GM18870 (cell line): ENCODE measurements at regions not wholly inside any gene's neighbourhood (a gene's known extent, or its start where the extent isn't known, plus 50 kb on each side); places are given as distances from the start of the nearest gene placed in this dataset.
A peak's percentile ranks its signal among the peaks of the same experiment; 100 is the strongest.
"Not testable (repeated sequence)": the region's sequence is repeated elsewhere in the genome, so short reads cannot be mapped to it uniquely, and the experiment has no call there.

ENCODE experiments used
- ATAC-seq: cut with Tn5 transposase; IDR thresholded peaks from one replicate; pipeline ENCODE4 v1.9.1; 2021; ENCODE audit warnings: moderate library complexity; ENCODE audit not compliant: unreplicated experiment

DNA sequence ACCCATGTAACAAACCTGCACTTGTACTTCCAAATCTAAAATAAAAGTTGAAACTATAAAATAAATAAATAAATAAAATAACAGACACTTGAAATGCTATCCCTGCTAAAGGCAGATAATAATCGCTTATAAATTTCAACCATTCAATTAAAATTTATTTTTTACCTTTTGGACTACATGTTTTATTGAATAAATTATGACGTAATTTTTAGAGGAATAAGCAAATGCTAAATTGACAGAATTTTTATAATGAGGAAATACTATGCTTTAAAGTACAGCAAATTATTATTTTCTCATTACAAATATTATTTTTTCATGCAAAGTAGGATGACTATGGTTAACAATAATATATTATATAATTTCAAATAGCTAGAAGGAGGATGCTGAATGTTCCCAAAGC, 658.6 kb upstream of the LMO3 start:
- ATAC-seq, result no peak

DNA sequence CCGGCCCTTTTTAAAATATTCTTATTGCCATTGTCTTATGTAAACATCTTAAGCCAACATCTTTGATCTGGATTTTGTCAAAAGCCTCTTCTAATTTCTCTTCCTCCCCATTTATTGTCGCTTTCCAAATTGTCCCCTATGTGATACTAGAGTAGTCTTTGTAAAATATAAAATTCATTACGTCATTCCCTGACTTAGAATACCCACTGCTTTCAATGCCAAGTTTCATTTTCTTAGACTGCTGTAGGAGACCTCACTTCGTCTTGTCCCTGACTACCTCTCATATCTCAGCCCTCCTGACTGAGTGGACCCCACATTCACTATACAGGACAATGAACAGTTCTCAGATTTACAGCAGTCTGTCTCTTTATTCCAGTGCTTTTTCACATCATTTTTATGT, 633.9 kb upstream of the LMO3 start:
- no peak for ATAC-seq

DNA sequence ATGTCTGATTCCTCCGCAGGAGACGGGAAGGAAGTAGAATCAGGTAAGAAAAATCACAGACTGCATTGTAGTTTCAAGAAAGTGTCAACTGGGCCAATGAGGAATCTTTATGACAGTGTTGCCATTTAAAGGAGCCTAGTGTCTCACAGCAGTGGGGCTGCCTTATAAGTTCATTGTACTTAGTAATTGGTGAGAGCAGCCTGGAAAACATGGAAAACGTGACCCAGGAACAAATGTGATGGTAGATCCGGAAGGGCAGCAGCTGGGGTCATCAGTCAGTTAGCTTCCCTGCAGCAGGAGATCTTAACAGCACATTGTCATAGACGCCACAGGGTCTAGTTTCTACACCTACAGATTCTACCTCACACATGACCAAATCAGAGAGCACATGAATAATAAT, 630.0 kb upstream of the LMO3 start:
- ATAC-seq, result no peak

DNA sequence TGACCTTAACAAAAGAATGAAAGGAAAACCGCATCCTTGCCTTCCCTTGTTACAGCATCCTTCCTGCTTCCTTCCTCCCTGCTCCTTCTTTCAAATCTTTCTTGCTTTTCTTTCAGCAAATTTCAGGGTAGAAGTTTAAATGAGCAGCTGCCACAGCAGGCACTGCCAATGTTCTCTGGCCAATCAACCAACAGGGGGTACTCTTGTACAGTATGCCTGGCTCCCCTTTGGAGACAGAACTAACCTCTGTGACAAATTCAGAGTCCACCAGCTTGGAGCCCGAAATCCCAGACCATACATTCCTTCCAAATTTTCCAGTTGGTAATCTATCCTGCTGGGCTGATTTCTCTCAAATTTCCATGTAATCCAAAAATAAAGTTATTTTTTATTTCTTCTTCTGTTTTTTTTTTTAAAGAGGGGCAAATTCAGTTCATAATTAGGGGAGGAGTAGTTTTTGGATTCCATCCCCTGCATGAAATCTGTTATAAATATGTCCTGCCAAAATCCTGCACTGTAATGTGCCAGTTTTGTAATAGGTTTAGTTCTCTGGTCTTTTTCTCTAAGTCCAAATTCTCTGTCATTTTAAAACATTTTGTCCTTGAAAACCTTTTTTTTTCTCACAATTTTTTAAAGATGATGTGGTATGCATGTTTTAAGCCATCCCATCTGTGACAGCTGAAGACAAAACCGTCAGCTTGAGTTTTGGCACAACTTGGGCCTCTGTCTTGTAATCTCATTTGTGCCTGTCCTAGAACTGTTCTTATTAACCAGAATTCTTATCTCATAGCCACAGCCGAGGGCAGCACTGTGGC, 610.0 kb upstream of the LMO3 start:
- ATAC-seq, result no peak

DNA sequence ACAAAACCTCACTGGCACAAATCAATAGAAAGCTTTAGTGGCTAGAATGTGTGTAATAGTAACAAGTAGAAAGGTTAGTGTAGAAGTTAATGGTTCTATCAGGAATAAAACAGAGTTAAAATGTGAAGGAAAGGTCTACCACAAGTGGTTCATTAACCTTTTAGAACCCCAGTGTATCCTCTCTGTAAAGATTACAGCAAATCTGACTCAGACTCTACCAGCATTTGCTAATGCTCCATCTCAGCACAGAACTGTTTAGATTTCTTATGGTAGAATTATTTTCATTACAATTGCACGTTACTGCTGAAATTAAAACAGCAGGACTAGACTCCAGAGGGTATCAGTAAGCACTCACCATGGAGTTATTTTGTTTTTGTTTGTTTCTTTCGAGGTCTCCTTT, 609.0 kb upstream of the LMO3 start:
- peak; percentile 72 for ATAC-seq

DNA sequence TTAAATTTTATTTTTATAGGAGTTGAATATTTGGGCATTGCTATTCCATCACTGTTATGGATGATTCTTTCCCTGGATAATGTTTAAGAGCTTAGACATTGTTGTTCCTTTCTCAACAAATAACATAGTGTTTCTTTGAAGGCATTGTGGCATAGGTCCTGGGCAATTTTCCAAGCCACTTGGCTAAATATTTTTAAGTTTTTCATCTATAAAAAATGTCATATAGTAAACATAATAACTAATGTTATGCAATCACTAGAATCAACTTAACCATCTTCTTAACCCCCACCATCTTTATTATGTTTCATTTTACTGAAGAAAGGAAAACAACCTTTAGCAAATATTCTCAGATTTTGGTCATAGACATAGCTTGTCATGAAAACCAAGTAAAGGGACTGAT, 600.6 kb upstream of the LMO3 start:
- no peak for ATAC-seq

DNA sequence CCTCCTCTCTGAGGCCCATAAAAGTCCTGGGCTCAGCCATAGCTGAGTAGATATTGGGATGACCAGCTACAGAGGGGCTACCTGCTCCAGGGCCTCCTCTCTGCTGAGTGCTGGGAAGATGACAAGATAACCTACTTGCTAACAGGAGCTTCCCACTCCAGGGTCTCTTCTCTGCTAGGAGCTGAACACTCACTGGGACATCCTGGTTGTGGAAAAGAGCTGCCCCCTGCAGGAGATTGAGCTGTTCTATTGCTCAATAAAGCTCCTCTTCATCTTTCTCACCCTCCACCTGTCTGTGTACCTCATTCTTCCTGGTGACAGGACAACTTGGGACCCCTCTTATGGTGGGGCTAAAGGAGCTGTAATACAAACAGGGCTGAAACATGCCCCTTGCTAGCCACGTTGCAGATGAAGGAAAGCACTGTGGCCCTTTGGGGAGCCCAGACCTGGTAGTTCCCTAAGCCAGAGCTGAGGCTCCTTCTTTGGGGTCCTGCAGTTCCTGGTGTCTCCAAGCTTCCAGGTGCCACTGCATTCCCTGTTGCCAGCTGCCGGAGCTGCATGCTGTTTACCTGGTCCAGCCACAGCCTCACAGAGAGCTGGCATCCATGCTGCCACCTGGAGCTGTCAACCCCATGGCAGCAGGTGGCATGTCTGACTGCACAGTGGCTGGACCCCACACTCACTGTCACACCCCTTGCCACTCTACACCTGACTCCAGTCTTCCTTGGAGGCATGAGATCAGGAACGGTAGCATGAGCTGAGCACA, 598.5 kb upstream of the LMO3 start:
- no peak for ATAC-seq

DNA sequence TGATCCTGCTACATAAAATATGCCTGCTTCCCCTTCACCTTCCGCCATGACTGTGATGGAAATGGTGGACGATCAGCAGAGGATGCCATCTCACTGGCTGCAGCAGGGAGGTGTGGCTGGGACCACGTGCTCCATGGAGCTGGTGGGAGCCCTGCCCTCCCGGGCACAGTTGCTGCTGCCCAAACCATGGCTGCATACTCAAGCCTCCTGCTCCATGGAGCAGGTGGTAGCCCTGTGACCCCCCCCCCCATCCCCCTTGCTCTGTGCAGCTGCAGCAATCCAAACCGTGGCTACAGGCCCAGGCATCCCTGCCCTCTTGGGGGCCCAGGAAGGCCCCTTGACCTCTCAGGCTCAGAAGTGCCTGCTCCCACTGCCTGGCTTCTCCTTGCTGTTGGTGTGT, 597.5 kb upstream of the LMO3 start:
- ATAC-seq, result no peak

DNA sequence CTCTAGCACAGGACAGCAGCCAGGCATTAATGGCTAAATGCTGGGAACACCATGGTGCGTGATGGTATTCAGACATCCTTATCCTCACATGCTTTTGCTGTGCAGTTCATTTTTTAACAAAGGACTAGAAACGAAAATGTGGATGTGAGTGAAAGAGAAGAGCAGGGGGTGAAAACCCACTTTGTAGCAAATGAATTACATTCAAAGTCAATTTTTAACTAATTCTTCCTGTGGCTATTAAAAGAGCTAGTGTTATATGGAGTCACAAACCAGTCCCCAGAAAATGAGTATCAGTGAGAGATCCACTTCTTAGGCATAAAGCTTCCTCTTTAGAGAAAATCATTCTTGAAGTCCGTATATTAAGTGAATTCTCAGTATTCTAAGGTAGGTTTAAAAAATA, 592.0 kb upstream of the LMO3 start:
- ATAC-seq, result no peak

DNA sequence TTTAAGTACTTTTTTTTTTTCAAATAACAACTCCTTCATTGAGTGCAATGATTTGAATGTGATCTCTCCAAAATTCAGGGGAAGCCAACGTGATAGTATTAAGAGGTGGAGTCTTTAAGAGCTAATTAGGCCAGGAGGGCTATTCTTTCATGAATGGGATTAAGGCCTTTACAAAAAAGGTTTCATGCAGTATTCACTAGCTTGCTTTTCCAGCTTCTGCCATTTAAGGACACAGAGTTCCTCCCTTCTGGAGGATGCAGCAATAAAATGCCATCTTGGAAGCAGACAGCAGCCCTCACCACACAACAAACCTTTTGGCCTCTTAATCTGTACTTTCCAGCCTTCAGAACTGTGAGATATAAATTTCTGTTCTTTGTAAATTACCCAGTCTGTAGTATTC, 586.8 kb upstream of the LMO3 start:
- no peak for ATAC-seq

DNA sequence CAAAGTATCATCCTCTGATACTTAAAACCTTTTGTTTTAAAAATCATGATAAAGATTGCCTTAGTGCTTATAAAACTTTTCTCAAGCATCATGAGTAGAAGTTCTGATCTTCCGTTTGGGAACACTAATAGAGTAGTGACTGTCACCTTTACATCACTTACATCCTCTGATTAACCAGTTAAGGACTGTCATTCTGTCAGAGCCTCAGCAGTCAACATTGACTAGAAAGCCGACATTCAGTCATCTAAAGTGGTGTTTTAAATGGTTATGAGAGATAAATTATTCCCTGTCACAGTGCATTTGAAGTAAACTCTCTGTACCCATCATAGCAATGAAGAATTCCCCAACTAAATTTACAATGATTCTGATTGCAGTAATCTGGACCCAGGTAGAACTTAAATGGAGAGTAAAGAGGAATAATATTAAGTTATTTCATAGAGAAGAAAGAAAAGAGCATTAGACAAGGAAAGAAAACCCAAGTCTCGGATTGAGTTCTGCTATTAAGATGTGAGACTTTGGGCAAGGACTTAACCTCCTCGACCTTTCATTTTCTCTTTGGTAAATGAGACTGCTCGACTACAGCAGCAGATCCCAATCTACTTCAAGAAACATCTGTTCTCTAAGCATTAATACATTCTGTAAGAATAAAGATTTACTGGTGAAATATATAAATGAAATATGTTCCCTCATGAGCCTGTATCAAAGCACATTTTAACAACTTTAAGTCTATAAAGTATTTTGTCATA, 563.9 kb upstream of the LMO3 start:
- peak; percentile 61 for ATAC-seq

DNA sequence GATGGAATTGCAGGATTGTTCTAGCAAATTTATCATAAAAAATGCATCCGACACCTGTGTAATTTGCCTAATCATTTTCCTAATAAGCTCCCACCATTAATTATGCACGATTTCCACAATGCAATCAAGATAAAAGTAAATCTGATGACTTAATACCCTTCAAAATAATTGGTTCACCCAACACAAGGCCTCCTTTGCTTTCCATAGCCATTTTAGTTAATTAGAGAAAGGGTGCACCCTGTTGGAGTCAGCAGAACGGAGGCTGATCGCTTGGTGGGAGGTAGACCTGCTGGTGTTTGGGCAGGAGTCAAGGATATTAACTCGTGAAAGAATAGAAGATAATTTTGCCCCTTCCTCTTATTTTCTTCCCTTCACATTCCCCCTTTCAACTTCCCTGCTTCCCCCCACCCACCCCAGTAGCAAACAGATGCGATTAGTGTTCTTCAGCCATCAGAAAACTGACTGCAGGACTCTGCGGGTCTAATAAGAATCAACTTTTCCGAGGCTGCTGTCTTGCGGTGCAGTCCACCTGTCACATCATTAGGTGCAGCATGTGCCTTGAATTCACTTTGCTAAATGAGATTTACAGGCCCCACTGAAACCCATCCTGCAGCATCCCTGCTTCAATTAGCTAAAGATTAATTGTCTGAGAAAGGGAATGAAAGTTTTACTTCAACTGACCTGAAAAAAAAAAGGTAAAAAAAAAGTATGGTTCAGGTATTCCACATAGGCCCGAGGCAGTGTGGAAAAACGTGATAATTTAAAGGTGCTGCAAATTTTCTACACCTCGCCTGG, 553.7 kb upstream of the LMO3 start:
- ATAC-seq, result no peak

DNA sequence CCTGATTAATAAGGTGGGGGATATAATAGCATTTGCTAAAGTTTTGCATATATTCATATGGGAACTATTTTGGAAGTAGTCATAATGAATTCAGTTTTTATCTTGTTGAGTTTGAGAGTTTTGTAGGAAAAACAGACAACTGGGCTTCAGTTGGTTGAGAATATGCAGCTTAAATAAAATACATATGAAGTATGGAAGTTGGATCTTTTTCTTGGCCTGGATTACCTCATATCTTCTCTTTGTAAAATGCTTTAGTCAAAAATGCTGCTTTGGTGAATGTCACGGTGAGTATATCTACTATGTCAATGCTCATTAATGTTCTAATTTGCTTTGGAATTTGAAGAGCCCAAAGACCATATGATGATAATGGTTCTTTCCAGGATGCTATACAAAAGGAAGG, 552.2 kb upstream of the LMO3 start:
- no peak for ATAC-seq

DNA sequence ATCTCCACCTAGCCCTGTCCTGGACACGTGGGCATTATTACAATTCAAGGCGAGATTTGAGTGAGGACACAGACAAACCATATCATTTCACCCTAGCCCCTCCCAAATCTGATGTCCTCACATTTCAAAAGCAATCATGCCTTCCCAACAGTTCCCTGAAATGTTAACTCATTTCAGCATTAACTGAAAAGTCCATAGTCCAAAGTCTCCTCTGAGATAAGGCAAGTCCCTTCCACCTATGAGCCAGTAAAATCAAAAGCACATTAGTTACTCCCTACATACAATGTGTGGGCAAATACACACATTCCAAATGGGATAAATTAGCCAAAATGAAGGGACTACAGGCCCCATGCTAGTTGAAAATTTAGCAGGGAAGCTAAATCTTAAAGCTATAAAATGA, 546.0 kb upstream of the LMO3 start:
- no peak for ATAC-seq

DNA sequence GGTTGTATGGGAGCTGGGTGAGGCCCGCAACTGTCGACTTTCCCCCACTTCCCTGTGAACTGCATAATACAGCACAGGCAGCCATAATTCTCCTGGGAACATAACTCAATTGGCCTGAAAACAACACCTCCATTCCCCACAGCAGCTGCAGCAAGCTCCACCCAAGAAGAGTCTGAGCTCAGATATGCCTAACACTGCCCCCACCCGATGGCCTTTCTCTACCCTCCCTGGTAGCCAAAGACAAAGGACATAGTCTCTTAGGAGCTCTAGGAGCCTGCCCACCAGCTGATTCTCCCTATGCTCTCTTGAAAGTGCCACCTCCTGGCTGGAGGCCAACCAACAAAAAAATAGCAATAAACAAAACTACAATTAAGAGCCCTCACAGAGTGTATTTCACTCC, 542.7 kb upstream of the LMO3 start:
- no peak for ATAC-seq

DNA sequence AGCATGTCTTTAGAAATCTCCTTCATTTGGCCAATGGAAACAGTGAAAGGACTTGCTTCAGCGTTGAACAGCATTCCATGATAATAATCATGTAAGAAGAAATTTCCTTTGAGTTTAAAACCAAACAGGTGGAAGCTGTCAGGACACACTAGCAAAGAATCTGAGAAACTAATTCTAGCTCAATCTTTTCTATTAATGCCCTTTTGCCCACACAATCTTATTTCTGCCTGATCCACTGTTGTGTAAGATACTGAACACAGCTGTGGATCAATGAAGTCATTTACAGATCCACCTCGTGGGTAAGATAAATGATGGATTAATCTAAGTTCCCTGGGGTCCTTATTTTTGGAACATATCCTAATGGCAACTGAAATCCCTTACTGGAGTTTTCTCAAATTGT, 536.9 kb upstream of the LMO3 start:
- ATAC-seq, result no peak

DNA sequence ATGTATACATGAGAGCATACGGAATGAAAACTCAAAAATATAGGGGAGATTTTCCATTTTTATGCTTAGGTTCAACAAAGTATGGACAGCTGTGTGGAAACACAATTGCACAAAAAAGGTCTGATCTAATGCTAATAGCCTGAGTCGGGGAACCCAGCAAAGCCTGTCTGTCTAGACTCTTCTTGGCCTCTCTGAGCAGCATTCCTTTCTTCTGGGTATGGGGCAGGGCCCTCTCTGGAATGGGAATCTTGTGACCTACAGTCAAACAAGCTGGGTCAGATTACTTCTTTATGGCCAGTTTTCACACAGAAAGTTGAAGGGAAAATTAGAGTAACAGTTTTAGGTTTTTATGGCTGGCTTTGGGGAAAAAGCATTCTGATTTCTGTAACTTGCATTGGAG, 534.0 kb upstream of the LMO3 start:
- ATAC-seq, result no peak

DNA sequence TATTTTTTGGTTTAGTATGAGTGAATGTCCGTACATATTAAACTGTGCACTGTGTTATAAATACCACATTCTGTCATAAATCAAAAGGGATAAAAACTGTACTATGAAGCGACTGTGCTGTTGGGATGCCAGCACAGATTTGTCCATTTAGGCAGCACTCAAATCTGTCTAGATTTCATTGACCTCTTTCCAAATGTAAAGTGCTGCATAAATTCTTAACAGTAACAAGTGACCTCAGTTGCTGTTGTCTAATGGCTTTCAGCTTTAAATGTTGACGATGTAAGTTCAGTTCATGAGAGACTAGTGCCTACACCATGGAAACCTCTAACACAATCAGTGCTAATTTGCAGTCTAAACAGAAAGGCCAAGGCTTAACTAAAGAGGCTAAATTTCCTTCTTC, 531.4 kb upstream of the LMO3 start:
- ATAC-seq, result no peak

DNA sequence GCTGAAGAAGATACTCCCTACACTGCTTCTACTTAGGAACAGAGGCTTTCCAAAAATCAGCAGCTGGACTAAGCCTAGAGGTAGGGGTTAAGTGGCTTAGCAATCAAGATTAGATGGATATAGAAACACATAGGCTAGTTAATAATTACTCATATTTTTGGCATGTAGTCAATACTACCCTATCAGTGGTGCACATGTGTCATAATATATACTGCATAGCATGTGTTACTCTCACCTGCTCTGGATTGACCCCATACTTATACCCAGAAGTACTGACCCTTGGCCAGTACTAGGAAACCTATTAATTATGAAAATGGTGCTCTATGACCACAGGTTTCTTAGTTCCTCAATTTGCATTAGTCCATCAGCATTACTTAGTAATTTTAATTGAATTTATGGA, 528.4 kb upstream of the LMO3 start:
- ATAC-seq, result peak; percentile 57

DNA sequence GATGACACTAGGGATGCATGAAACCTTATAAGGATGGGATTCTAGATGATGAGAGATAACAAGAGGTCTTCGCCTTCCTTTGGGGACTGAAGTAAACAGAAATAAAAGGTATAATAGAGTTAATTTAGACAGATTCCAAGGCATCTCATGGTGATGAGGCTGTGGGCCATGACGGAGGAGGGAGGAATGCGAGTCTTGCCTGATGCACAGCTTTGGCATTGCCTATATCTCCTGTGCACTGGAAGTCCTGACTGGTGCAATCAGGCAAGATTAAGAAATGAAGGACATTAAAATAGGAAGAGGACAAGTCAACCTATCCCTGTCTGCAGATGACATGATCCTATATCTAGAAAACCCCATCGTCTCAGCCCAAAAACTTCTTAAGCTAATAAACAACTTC, 526.4 kb upstream of the LMO3 start:
- ATAC-seq, result no peak

DNA sequence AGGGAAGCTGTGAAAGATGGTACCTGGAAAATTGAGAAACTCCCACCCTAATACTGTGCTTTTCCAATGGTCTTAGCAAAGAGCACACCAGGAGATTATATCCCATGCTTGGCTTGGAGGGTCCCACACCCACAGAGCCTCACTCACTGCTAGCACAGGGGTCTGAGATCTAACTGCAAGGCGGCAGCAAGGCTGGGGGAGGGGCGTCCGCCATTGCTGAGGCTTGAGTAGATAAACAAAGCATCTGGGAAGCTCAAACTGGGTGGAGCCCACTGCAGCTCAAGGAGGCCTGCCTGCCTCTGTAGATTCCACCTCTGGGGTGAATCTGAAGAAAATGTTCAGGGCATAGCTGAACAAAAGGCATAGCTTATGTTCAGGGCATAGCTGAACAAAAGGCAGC, 510.6 kb upstream of the LMO3 start:
- ATAC-seq, result not testable (repeated sequence)
